Thyroid gland (tissue), 4 donors: ENCODE measurements at regions not wholly inside any gene's neighbourhood (a gene's known extent, or its start where the extent isn't known, plus 50 kb on each side); places are given as distances from the start of the nearest gene placed in this dataset.

Source experiments
- DNase-seq, 2 donors: peaks; one replicate each; pipeline ENCODE4 v3.0.0-alpha.2; 2019
- H3K27ac ChIP-seq, 3 donors: fragments of 200-600 bp; sonication (generic); 1 replicate in 2 of 3; 2 replicates in 1 of 3; pipeline ENCODE4 v1.5.1; 2016 to 2019; ENCODE audit warnings: mild to moderate bottlenecking in 1 of 3, moderate library complexity in 1 of 3
- H3K27me3 ChIP-seq: fragments of 200-600 bp; sonication (generic); one replicate; pipeline ENCODE4 v1.5.1; 2019
- H3K36me3 ChIP-seq, 2 donors: fragments of 200-600 bp; sonication (generic); one replicate each; pipeline ENCODE4 v1.5.1; 2016 to 2019
- H3K4me1 ChIP-seq, 2 donors: fragments of 200-600 bp; sonication (generic); one replicate each; pipeline ENCODE4 v1.5.1; 2017 to 2019
- H3K4me3 ChIP-seq, 3 donors: fragments of 200-600 bp; sonication (generic); replicated peaks in 1 of 3; 1 replicate in 2 of 3; 2 replicates in 1 of 3; pipeline ENCODE4 v1.5.1; 2016; ENCODE audit warnings: mild to moderate bottlenecking in 1 of 3
- H3K9me3 ChIP-seq: fragments of 200-600 bp; sonication (generic); one replicate; pipeline ENCODE4 v1.5.1; 2017
- POLR2A ChIP-seq, 2 donors: fragments of 450-650 bp; IDR thresholded peaks; one replicate each; pipeline ENCODE4 v1.6.1; 2017; ENCODE audit warnings: antibody characterized with exemption in 2 of 2, mild to moderate bottlenecking in 2 of 2, moderate library complexity in 1 of 2
- WGBS, 2 donors: methylation state at CpG; one replicate each; pipeline ENCODE4 v1.1.5; 2017; 5-methylcytosine and 5-hydroxymethylcytosine counted together
- intact Hi-C: fragments of 100-400 bp; cut with DNase I; formaldehyde crosslinking; loops from one replicate; pipeline ENCODE4 v1.15.1; 2023
- TF ChIP-seq, protein P1 (sequence below), 6 experiments: fragments of 200-600 bp in 3 of 6; fragments of 450-650 bp in 3 of 6; sonication (generic) in 3 of 6; IDR thresholded peaks; one replicate each; pipeline ENCODE4 v1.5.1; 2016 to 2019; ENCODE audit warnings: antibody characterized with exemption in 6 of 6, mild to moderate bottlenecking in 2 of 6, inconsistent platforms in 1 of 6, moderate library complexity in 1 of 6

- WGBS, 2 donors: 81 to 88% methylated on average over 8 of the region's 8 CpGs
- DNase-seq: no peak
- intact Hi-C loops: no loop called here
- Histone ChIP-seq H3K36me3 (no peaks in the 10 kb centered on the region), H3K4me3 (no peak overlapping the region), H3K27ac (no peak overlapping the region), H3K4me1 (peaks cover 0 to 7% of the 10 kb centered on the region in 2 donors), H3K27me3 (no peaks in the 10 kb centered on the region), H3K9me3 (no peaks in the 10 kb centered on the region)
- no peak for TF ChIP-seq POLR2A (IDR thresholded peaks at IDR 0.05)
- TF ChIP-seq, protein P1, sequence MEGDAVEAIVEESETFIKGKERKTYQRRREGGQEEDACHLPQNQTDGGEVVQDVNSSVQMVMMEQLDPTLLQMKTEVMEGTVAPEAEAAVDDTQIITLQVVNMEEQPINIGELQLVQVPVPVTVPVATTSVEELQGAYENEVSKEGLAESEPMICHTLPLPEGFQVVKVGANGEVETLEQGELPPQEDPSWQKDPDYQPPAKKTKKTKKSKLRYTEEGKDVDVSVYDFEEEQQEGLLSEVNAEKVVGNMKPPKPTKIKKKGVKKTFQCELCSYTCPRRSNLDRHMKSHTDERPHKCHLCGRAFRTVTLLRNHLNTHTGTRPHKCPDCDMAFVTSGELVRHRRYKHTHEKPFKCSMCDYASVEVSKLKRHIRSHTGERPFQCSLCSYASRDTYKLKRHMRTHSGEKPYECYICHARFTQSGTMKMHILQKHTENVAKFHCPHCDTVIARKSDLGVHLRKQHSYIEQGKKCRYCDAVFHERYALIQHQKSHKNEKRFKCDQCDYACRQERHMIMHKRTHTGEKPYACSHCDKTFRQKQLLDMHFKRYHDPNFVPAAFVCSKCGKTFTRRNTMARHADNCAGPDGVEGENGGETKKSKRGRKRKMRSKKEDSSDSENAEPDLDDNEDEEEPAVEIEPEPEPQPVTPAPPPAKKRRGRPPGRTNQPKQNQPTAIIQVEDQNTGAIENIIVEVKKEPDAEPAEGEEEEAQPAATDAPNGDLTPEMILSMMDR (IDR thresholded peaks at IDR 0.05): no peak
Measured at GRCh38 chr16:73418051-73418450, 370.1 kb upstream of the ZFHX3 start.

GRCh38 chr16:73415286-73415685, 367.4 kb upstream of the ZFHX3 start:
- Histone ChIP-seq H3K4me3 (no peak overlapping the region), H3K4me1 (no peaks in the 10 kb centered on the region), H3K27ac (no peak overlapping the region), H3K36me3 (no peaks in the 10 kb centered on the region), H3K27me3 (no peaks in the 10 kb centered on the region), H3K9me3 (no peaks in the 10 kb centered on the region)
- no peak for DNase-seq
- TF ChIP-seq, protein P1 (IDR thresholded peaks at IDR 0.05): no peak
- TF ChIP-seq POLR2A (IDR thresholded peaks at IDR 0.05): no peak
- intact Hi-C loops: no loop called here
- 76 to 78% methylated on average over 1 of the region's 1 CpG for WGBS, 2 donors

GRCh38 chr16:73414638-73415037, 366.7 kb upstream of the ZFHX3 start:
- DNase-seq: no peak
- WGBS, 2 donors: 63% methylated on average over 5 of the region's 5 CpGs
- no peaks in the 10 kb centered on the region for H3K36me3 ChIP-seq
- no peaks in the 10 kb centered on the region for H3K9me3 ChIP-seq
- no peak for TF ChIP-seq POLR2A (IDR thresholded peaks at IDR 0.05)
- TF ChIP-seq, protein P1 (IDR thresholded peaks at IDR 0.05): no peak
- H3K27ac ChIP-seq: no peak overlapping the region
- H3K4me1 ChIP-seq: no peaks in the 10 kb centered on the region
- H3K27me3 ChIP-seq: no peaks in the 10 kb centered on the region
- intact Hi-C loops: no loop called here
- H3K4me3 ChIP-seq: no peak overlapping the region

- intact Hi-C loops: no loop called here
- WGBS, 2 donors: 94% methylated on average over 1 of the region's 1 CpG
Measured at GRCh38 chr16:73413830-73414190, 365.9 kb upstream of the ZFHX3 start.

GRCh38 chr16:73413091-73413829, 365.3 kb upstream of the ZFHX3 start:
- no peaks in the 10 kb centered on the region for H3K27me3 ChIP-seq
- TF ChIP-seq, protein P1 (IDR thresholded peaks at IDR 0.05): no peak
- TF ChIP-seq POLR2A (IDR thresholded peaks at IDR 0.05): no peak
- H3K4me1 ChIP-seq: no peaks in the 10 kb centered on the region
- H3K9me3 ChIP-seq: no peaks in the 10 kb centered on the region
- no peaks in the 10 kb centered on the region for H3K36me3 ChIP-seq
- intact Hi-C loops: no loop called here
- 87 to 91% methylated on average over 6 of the region's 6 CpGs for WGBS, 2 donors
- DNase-seq: no peak
- no peak overlapping the region for H3K27ac ChIP-seq
- H3K4me3 ChIP-seq: no peak overlapping the region

More at GRCh38 chr16:73413830-73414190, 365.9 kb upstream of the ZFHX3 start:
- no peaks in the 10 kb centered on the region for H3K4me1 ChIP-seq
- H3K4me3 ChIP-seq: no peak overlapping the region
- H3K27me3 ChIP-seq: no peaks in the 10 kb centered on the region
- DNase-seq: no peak
- TF ChIP-seq, protein P1 (IDR thresholded peaks at IDR 0.05): no peak
- no peak for TF ChIP-seq POLR2A (IDR thresholded peaks at IDR 0.05)
- no peaks in the 10 kb centered on the region for H3K36me3 ChIP-seq
- H3K9me3 ChIP-seq: no peaks in the 10 kb centered on the region
- H3K27ac ChIP-seq: no peak overlapping the region
